Parathyroid adenoma (tissue), 2 donors: ENCODE measurements at regions not wholly inside any gene's neighbourhood (a gene's known extent, or its start where the extent isn't known, plus 50 kb on each side); places are given as distances from the start of the nearest gene placed in this dataset.
"Not testable (repeated sequence)": the region's sequence is repeated elsewhere in the genome, so short reads cannot be mapped to it uniquely, and the experiment has no call there.

ENCODE experiments used
- H2AFZ ChIP-seq: fragments of 300-600 bp; sonication (generic); one replicate; pipeline ENCODE4 v1.7.0; 2017; ENCODE audit warnings: antibody characterized with exemption, mild to moderate bottlenecking
- H3K27ac ChIP-seq: fragments of 300-600 bp; sonication (generic); one replicate; pipeline ENCODE4 v1.7.0; 2017
- H3K27me3 ChIP-seq: fragments of 300-600 bp; sonication (generic); one replicate; pipeline ENCODE4 v1.7.0; 2017; ENCODE audit warnings: low read length; ENCODE audit not compliant: control insufficient read depth, insufficient read depth
- H3K36me3 ChIP-seq: fragments of 300-600 bp; sonication (generic); one replicate; pipeline ENCODE4 v1.7.0; 2017; ENCODE audit warnings: low read length; ENCODE audit not compliant: control insufficient read depth, insufficient read depth
- H3K4me1 ChIP-seq: fragments of 300-600 bp; sonication (generic); one replicate; pipeline ENCODE4 v1.7.0; 2017; ENCODE audit warnings: control low read depth
- H3K4me2 ChIP-seq: fragments of 300-600 bp; sonication (generic); one replicate; pipeline ENCODE4 v1.7.0; 2017; ENCODE audit warnings: low read length
- H3K4me3 ChIP-seq: fragments of 300-600 bp; sonication (generic); one replicate; pipeline ENCODE4 v1.7.0; 2017; ENCODE audit warnings: low read depth, low read length
- H3K79me2 ChIP-seq: fragments of 300-600 bp; sonication (generic); one replicate; pipeline ENCODE4 v1.7.0; 2017; ENCODE audit warnings: control low read depth
- H3K9ac ChIP-seq: fragments of 300-600 bp; sonication (generic); one replicate; pipeline ENCODE4 v1.7.0; 2017; ENCODE audit warnings: mild to moderate bottlenecking
- H3K9me3 ChIP-seq: fragments of 300-600 bp; sonication (generic); one replicate; pipeline ENCODE4 v1.7.0; 2017; ENCODE audit warnings: low read length; ENCODE audit not compliant: control insufficient read depth
- CTCF ChIP-seq: fragments of 300-600 bp; sonication (generic); IDR thresholded peaks from one replicate; pipeline ENCODE4 v1.7.0; 2017; ENCODE audit warnings: antibody characterized with exemption, mild to moderate bottlenecking
- donor health status: primary hyperparathyroidism.

GRCh38 chr17:70739065-70739464 is 569.7 kb downstream of the KCNJ2 start:
- no peak for TF ChIP-seq CTCF
- no peak overlapping the region for H3K4me2 ChIP-seq
- H3K9me3 ChIP-seq, result no peaks in the 10 kb centered on the region
- no peaks in the 10 kb centered on the region for H3K4me1 ChIP-seq
- H3K79me2 ChIP-seq, result no peaks in the 10 kb centered on the region
- no peaks in the 10 kb centered on the region for H3K36me3 ChIP-seq
- no peak overlapping the region for H3K9ac ChIP-seq
- H3K27ac ChIP-seq, result no peak overlapping the region
- no peak overlapping the region for H3K4me3 ChIP-seq
- no peaks in the 10 kb centered on the region for H3K27me3 ChIP-seq
- H2AFZ ChIP-seq, result no peak overlapping the region

- not testable (repeated sequence) for H3K4me2 ChIP-seq, H2AFZ ChIP-seq, H3K9me3 ChIP-seq, H3K36me3 ChIP-seq, H3K27ac ChIP-seq, H3K9ac ChIP-seq, H3K4me1 ChIP-seq, H3K27me3 ChIP-seq, H3K79me2 ChIP-seq, H3K4me3 ChIP-seq
Measured at GRCh38 chr17:70746574-70746973, 577.2 kb downstream of the KCNJ2 start.

- no peak for TF ChIP-seq CTCF
- Histone ChIP-seq H3K4me1 (no peaks in the 10 kb centered on the region), H3K27ac (no peak overlapping the region), H3K9me3 (no peaks in the 10 kb centered on the region), H3K36me3 (no peaks in the 10 kb centered on the region), H3K79me2 (no peaks in the 10 kb centered on the region), H3K27me3 (no peaks in the 10 kb centered on the region), H2AFZ (no peak overlapping the region), H3K4me3 (no peak overlapping the region), H3K4me2 (no peak overlapping the region), H3K9ac (no peak overlapping the region)
Measured at GRCh38 chr17:70750983-70751382, 581.7 kb downstream of the KCNJ2 start.

- not testable (repeated sequence) for H3K27me3 ChIP-seq, H3K9me3 ChIP-seq, H3K27ac ChIP-seq, H3K36me3 ChIP-seq, H2AFZ ChIP-seq, H3K9ac ChIP-seq, H3K4me1 ChIP-seq, H3K79me2 ChIP-seq, H3K4me2 ChIP-seq, H3K4me3 ChIP-seq
Measured at GRCh38 chr17:70752461-70752860, 583.1 kb downstream of the KCNJ2 start.

GRCh38 chr17:70752966-70753467 is 583.7 kb downstream of the KCNJ2 start:
- H3K79me2 ChIP-seq, result no peaks in the 10 kb centered on the region
- no peak overlapping the region for H3K9ac ChIP-seq
- no peaks in the 10 kb centered on the region for H3K36me3 ChIP-seq
- H3K27me3 ChIP-seq, result no peaks in the 10 kb centered on the region
- no peak overlapping the region for H3K27ac ChIP-seq
- no peaks in the 10 kb centered on the region for H3K4me1 ChIP-seq
- no peak overlapping the region for H2AFZ ChIP-seq
- no peaks in the 10 kb centered on the region for H3K9me3 ChIP-seq
- no peak overlapping the region for H3K4me3 ChIP-seq
- TF ChIP-seq CTCF, result no peak
- no peak overlapping the region for H3K4me2 ChIP-seq

GRCh38 chr17:70763018-70763417 is 593.7 kb downstream of the KCNJ2 start:
- H2AFZ ChIP-seq, result no peak overlapping the region
- H3K9ac ChIP-seq, result no peak overlapping the region
- no peak overlapping the region for H3K4me3 ChIP-seq
- no peaks in the 10 kb centered on the region for H3K9me3 ChIP-seq
- no peak overlapping the region for H3K27ac ChIP-seq
- peaks cover 4% of the 10 kb centered on the region for H3K27me3 ChIP-seq
- H3K36me3 ChIP-seq, result no peaks in the 10 kb centered on the region
- no peaks in the 10 kb centered on the region for H3K79me2 ChIP-seq
- no peak overlapping the region for H3K4me2 ChIP-seq
- no peaks in the 10 kb centered on the region for H3K4me1 ChIP-seq
- TF ChIP-seq CTCF, result no peak
